ENCODE measurements at regions not wholly inside any gene's neighbourhood (a gene's known extent, or its start where the extent isn't known, plus 50 kb on each side); places are given as distances from the start of the nearest gene placed in this dataset.

DNA sequence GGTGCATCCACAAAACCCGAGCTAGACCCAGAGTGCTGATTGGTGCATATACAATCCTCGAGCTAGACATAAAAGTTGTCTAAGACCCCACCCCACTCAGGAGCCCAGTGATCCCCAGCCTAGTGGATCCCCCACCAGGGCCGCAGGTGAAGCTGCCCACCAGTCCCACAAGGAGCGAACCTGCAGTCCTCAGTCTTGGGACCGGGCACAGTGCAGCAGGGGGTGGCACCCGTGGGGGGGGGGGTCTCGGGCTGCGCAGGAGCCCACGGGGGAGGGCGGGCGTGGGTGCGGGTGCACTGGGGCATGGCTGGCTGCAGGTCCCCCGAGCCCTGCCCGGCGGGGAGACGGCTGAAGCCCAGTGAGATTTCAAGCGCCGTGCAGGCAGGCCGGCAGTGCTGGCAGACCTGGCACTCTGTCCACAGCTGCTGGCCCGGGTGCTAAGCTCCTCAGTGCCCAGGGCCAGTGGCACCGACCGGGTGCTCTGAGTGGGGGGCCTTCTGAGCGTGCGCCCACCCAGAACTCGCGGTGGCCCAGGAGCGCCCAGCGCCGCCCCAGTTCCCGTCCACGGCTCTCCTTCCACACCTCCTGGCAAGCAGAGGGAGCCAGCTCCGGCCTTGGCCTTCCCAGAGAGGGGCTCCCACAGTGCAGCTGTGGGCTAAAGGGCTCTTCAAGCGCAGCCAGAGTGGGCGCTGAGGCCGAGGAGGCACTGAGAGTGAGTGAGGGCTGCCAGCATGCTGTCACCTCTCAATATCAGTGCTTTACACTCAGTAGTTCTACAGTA lies 989.1 kb downstream of the FAM181B start:
- no peak for DNase-seq (ENCODE audit: low spot score)

DNA sequence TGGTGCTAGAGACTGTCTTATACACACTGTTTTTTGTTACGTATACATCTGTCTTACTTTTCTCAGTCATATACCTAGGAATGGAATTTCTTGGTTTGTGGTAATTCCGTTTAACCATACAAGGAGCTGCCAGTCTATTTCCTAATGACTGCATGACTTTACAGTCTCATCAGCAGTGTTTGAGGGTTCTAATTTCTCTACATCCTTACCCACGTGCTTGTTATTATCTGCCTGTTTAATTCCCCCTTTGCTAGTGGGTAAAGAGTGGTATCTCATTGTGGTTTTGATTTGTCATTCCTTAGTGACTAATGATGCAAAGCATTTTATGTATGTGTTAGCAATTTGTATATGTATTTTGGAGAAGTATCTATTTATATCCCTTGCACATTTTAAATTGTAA lies 1008.0 kb downstream of the FAM181B start:
- no peak for DNase-seq (ENCODE audit: low spot score)

DNA sequence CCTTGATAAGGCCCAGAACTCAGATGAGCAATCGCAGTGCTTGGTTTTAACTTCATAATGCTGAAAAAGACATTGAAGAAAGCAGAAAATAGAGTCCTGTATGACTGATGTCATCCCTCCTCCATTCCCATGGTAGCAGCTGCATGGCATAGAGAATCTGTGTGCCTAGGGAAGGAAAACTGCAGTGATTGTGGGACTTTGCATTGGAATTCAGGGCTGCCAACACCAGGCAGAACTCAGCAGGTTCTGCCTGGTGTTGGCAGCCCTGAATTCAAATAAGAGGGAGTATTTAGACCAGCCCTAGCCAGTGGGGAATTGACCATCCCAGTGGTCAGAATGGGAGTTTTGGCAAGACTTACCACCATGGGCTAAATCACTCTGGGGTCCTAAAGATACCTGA lies 1016.0 kb downstream of the FAM181B start:
- DNase-seq (ENCODE audit: low spot score): no peak

DNA sequence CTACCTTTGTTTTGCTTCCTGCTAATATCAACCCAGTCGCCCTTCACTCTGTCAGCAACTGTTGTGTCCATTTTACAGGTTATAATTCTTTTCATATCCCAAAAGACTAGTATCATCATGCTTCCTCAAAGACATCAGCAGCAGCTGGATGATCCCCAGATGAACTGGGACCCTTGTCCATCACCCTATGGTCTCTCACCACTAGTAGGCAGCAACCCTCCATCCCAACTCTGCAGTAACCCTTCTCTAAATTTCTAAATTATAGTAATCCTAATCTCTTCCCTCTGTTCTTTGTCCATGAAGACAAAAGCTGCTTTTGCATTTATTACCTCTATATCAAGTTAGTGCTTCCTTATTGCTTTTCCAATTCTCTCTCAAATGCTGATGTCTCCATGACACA lies 1025.8 kb downstream of the FAM181B start:
- DNase-seq (ENCODE audit: low spot score): no peak

DNA sequence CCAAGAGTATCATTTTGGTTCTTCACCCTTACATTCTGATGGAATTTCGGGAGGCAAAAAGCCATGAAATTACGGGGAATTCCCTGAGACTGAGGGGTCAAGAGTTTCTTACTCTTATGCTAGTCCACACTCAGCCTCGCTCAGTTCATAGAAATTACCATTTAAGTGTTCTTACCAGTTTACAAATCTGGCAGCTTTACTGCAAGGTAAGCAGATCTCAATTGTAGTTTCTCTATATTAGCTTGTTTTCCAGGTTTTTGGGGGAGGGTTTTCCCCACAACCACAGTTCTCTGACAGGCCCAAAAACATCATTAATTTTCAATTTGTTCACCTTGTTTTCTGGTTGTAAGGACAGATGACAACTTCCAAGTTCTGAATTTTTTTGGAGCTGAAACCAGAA lies 1028.4 kb downstream of the FAM181B start:
- DNase-seq (ENCODE audit: low spot score): no peak

DNA sequence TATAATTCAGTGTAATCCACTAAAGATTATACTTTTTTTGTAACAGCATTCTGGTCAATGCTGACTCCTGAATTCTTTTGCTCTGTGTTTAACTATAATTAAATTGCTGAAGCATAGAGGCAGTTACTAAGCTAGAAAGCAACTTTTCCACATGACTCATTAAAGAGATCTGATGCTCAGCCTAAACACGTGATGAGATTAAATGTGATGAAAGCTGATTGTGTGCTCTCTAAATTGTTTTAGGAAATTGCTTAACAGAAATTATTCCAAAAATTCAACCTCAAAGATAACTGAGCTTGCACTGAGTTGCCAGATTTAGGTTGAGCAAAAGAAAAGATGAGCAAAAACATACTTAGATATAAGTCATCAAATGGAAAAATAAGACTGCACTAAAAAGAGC lies 1033.6 kb downstream of the FAM181B start:
- DNase-seq (ENCODE audit: low spot score): no peak

DNA sequence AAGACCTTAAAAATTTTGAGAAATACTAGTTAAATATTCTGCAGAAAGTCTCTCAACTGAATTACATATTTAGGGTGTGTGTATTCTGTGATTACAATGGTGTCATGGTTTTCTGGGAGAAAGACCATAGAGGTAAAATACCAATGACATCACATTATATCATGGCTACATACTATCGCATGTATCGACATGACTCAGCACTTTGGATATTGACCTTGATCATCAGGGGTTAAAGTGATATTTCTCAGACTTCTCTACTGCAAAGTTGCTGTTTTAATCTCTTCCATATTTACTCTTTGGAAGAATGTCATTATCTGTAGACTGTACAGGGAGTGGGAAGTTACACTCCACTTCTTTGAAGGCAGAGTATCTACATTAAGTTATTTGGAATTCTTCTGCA lies 1046.6 kb downstream of the FAM181B start:
- no peak for DNase-seq (ENCODE audit: low spot score)

DNA sequence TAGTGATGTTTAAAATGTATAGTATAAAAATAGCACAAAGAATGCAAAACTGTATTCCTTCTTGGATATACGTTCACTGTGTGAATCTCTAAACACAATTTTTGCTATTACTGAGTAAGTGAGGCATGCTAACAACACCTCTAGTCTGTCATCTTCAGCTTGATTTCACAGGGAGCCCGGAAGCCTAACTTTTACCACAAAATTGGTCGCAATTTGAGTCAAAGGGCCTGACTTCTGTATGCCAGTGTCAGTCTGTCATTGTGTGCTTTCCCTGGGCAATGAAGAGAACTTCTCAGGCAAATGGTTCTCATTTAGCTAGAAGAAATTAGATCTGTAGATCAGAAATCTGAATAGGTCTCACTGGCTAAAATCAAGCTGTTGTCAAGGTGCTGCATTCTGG lies 1059.5 kb downstream of the FAM181B start:
- no peak for DNase-seq (ENCODE audit: low spot score)

DNA sequence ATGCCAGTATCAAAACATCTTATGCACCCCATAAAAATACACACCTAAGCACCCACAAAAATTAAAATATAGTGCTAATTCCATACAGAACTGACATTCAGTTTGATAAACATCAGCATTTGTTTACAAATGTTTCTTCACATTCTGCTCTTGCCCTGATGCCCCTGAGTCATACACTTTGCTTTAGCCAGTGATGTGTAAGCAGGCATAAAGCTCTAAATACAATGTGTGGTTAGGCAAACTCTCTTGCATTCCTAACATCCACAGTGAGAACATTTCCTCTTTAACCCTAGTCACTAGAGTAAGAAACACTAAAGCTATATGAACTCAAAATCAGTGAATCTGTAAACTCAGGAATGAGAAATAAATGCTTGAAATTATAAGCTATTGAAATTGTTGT lies 1060.7 kb downstream of the FAM181B start:
- no peak for DNase-seq (ENCODE audit: low spot score)

DNA sequence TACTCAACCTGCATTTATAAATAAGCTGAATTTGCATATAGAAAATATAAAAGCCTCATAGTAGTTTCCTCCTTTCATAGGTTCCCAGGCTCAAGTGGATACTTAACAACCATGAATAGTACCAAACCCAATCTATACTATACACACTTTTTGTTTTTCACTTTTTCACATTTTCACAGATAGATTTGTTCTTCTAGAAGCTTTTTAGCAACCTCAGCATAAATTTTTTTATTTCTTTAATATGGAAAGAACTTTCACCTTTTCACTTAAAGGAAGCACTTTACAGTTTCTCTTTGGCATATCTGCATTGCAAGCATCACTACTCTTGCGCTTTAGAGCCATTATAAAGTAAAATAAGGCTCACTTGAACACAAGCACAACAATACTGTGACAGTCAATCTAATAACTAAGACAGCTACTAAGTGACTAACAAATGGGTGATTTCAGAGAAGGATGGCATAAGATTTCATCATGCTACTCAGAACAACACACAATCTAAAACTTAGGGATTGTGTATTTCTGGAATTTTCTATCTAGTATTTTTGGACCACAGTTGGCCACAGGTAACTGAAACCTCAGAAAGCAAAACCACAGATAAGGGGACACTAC lies 1063.6 kb downstream of the FAM181B start:
- DNase-seq (ENCODE audit: low spot score): no peak

DNA sequence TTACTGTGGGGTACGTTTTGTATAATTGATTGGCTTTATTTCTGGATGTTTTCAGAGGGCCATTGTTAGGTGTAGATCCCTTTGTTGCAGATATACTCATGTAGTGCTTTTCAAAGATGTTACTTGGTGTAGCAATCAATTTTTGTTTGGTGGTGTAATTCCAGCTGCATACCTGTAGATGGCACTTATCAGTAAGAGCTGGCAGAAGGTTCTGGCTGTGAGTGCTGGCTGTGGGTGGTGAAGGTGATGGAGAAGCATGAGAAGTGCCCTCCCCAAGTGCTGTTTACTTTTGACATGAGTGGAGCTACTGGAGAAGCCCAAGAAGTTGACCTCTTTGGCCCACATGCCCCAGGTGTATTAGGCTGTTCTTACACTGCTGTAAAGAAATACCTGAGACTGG lies 1074.9 kb downstream of the FAM181B start:
- DNase-seq (ENCODE audit: low spot score): no peak

DNA sequence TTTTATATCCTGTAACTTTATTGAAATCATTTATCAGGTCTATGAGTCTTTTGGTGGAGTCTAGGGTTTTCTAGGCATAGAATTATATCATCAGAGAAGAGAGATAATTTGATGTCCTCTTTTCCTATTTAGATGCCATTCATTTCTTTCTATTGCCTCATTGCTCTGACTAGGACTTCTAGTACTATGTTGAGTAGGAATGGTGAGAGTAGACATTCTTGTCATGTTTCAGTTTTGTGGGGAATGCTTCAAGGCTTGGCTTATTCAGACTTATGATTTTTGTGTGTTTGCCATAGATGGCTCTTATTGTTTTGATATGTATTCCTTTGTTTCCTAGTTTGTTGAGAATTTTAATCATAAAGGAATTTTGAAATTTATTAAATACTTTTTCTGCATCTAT lies 1078.3 kb downstream of the FAM181B start:
- no peak for DNase-seq (ENCODE audit: low spot score)

DNA sequence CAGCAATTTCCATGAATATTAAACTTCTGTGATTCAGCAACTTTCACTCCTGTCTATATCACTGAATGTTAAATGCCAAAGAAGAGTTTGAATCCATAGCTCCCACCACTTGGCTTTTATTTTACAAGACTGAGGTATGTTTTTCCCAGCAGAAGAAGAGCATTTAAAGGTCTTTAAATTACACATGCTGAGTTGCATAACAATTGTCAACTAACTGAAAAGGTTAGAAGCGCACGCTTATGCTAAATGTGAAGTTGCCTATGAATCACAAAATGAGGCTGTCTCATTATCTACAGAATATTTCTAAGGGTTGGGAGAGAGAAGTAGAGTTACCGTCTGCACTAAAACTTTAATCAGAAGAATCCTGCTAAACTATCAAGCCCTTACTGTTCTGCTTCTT lies 1086.3 kb downstream of the FAM181B start:
- no peak for DNase-seq (ENCODE audit: low spot score)

DNA sequence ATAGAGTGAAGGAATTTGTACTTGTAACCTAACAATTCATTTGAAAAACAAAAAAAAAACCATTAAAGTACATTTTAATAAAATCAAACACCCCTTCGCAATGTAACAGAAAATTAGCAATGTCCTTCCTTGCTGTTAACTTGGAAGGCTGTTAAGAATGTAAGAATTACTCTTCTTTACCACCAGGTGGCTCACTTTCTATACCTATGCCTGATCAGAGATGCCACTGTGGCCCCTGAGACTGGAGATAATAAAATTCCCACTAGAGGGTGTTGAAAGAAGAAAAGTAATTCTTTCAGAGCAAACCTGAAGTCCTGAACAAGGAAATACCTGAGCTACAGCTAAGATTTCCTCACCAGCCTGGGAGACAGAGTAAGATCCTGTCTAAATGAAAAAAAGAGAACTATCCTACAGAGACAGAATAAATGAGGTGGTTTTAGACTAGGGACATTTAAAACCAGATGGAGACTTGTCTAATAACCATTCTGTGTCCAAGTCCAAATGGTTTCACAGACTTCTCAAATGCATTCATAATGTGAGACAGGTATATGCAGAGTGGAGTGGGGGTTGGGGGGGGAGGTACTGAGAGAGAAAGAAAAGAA lies 1089.3 kb downstream of the FAM181B start:
- DNase-seq (ENCODE audit: low spot score): peak; percentile 10

DNA sequence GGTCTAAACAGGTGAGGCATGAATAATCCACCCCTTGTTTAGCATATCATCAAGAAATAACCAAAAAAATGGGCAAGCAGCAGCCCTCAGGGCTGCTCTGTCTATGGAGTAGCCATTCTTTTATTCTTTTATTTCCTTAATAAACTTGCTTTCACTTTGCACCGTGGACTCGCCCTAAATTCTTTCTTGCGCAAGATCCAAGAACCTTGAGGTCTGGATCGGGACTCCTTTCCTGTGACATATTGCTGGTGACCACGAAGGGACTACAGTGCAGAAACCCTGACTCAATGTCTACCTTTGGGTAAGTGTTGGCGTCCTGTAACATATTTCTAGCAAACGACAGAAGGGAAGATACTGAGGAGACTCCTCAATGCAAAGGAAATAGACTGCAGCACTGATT lies 1099.2 kb downstream of the FAM181B start:
- DNase-seq (ENCODE audit: low spot score): no peak

DNA sequence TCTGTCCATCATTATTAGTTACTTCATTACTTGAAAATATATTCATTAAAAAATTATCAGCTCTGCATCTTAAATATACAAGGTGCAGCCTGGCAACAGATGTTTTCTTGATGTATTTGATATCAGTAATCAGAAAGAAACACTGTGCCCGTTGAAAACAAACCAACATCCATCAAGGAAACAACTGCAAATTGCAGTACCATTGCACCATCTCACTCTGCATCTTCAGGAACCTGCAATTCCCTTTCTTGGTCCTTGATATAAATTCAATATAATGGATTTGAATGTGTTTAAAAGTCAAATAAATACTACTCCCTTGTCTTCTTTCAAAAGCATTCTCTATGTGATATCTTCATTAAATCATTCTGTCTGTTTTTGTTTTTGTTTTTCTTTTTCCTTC lies 1131.2 kb downstream of the FAM181B start:
- DNase-seq (ENCODE audit: low spot score): no peak

DNA sequence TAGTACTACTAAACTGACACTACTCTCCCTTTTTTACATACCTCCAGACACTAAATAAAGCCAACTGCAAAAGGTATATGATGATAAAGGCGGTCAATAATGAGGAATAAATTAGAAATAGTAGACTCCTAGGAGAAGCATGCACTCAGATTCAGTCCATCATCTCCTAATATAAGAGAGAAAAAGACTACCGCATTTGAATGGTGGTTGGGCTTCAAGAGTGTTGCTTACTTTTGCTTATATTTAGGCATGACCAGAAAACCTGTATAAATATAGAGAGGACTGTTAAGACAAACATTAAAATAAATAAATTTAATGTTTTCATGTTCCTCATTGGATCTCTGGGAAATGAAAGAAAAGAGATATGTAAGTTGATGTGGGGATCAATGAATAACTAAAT lies 1137.0 kb downstream of the FAM181B start:
- DNase-seq (ENCODE audit: low spot score): no peak

DNA sequence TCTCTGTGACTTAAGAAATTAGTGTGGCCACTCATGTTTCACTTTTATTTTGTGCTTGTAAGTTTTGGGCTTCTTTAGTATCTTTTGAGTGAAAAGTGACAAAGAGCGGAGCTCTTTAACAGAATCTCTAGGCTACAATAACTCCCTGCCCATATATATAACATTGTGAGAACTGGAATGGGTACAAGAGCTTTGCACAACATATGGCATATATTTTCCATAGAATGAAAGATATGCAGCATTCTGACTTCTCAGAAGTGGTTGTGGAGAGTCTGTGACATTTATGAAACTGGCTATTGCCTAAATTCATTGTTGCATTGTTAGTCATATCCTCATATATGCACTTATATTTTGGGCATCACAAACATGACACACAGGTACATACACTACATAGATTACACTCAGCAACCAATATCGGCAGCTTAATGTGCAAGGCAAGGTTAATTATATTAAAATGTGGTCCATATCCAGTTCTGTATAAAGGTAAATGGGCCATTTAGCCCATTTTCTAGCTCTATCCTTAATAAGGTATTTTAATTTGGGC lies 1148.2 kb downstream of the FAM181B start:
- no peak for DNase-seq (ENCODE audit: low spot score)

DNA sequence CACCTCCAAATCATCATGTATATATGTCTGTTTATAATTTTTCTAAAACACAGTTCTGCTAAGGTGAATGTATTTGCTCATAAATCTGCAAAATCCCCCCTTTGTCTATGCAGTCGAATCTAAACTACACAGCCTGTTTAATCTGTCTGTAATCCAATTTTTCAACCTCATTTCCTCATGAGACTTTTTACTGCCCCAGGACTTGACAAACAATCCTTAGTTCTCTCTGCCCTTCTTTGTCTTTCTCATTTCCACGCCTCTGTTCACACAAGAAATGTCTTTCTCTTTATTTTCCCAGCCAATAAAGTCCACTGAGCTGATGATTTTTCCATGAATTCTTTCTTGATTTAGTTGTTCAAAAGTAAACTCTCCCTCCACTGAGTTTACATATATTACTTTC lies 1154.3 kb downstream of the FAM181B start:
- no peak for DNase-seq (ENCODE audit: low spot score)

DNA sequence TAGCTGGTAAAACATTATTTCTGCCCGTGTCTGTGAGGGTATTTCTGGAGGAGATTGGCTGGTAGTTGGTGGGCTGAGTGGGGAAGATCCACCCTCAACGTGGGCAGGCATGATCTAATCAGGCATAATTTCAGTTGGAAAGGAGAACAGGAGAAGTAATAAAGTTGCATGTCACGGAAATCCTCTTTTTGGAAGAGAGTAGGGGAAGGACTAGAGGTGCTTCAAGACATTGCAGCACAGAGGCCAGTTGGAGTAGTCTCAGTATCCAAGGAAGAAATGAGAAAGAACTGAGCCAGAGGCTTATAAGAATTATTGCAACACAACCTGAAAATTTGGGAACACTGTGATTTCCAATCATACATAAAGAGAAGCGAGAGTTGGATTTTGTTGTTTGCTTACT lies 1155.1 kb downstream of the FAM181B start:
- no peak for DNase-seq (ENCODE audit: low spot score)

DNA sequence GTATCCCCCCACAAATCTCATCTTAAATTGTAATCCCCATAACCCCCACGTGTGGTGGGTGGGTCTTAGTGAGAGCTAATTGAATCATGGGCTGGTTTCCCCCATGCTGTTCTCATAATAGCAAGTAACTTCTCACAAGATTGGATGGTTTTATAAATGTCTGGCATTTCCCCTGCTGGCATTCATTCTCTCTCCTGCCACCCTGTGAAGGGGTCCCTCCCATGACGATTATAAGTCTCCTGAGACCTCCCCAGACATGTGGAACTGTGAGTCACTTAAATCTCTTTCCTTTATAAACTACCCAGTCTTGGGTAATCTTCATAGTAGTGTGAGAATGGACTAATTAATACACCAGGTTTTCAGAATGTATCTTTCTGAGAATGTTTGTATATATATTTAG lies 1159.4 kb downstream of the FAM181B start:
- DNase-seq (ENCODE audit: low spot score): no peak

DNA sequence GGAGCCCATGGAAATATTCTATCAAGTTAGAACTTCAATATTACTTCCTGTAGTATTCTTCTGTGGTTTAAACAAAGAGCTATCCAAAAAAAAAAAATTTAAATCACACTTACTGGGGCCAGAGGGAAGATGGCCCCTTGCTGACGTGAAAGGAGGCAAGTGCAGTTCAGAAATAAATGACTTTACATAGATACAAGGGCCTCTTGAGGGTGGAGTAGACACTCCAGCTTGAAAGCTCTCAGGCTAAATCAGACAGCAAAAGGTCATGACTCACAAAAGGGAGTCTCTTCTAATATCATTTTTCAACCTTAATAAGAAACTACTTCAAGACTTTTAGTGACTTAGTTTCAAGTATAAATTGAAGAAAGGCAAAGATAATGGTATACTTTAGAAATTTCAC lies 1160.3 kb downstream of the FAM181B start:
- no peak for DNase-seq (ENCODE audit: low spot score)

DNA sequence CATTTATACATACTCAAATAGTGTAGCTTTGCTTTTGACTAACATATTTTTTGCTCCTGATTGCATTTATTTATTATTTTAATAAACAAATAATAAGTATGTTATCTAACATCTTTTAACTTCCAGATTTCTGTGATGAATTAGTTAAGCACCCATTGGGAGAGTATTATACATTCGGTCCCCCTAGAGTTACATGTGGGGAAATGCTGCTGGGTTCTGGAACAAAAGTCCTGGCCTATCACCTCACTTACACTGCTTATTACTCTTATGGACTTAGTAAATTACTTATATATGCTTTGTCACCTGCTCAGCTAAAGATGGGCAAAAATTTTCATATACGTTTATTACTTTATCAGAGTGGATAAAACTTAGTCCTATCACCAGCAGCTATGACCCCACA lies 1163.0 kb downstream of the FAM181B start:
- DNase-seq (ENCODE audit: low spot score): no peak
